Left renal cortex interstitium (tissue), 4 donors: ENCODE measurements at regions not wholly inside any gene's neighbourhood (a gene's known extent, or its start where the extent isn't known, plus 50 kb on each side); places are given as distances from the start of the nearest gene placed in this dataset.
"Not testable (repeated sequence)": the region's sequence is repeated elsewhere in the genome, so short reads cannot be mapped to it uniquely, and the experiment has no call there.

ENCODE experiments used
- DNase-seq, 4 donors: peaks; one replicate each; pipeline ENCODE4 v3.0.0-alpha.2; 2013; ENCODE audit warnings: low read depth in 4 of 4, low spot score in 2 of 4, missing footprints in 1 of 4

DNA sequence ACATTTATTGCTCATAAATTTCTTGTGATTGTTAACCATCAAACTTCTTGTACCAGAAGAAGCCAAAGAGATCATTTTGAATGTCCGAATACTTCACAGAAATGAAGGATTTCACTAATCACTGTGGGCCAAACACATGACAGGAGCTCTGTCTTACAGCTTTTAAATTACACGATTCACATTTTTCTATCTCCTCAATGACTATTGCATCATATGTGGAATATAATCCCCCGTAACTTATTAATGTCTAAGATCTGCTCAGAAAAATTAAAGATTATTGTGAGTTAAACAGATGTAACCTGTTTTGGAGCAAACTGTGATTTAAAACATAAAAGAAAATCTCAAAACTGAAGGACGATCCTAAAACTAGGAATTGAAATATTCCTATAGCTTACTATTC lies 645.2 kb upstream of the COX7C start:
- no peak for DNase-seq

DNA sequence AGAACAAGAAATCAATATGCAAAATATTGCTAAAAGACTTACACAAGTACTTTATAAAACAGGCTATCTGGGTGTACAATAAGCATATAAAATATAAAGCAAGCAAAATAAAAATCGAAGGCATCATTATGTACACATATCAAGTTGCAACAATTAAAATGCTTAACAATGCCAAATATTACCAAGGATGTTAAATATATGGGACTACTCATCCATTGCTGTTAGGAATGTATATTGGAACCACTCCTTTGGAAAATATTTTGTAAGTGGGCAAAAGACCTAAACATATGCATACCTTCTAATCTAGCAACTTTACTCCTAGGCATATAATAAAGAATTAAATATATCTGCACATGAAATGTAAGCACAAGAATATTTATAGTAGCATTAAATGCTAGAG lies 632.6 kb upstream of the COX7C start:
- no peak for DNase-seq

DNA sequence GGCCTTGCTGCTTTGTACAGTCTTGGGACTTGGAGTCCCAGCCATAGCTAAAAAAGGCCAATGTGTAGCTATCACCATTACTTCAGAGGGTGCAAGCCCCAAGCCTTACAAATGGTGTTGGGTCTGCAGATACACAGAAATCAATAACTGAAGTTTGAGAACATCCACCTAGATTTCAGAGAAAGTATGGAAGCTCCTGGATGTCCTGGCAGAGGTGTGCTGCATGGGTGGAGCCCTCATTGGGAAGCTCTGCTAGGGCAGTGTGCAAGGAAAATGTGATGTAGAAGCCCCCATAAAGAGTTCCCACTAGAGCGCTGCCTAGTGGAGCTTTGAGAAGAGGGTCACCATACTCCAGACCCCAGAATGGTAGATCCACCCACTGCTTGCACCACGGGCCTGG lies 626.7 kb upstream of the COX7C start:
- DNase-seq: no peak

DNA sequence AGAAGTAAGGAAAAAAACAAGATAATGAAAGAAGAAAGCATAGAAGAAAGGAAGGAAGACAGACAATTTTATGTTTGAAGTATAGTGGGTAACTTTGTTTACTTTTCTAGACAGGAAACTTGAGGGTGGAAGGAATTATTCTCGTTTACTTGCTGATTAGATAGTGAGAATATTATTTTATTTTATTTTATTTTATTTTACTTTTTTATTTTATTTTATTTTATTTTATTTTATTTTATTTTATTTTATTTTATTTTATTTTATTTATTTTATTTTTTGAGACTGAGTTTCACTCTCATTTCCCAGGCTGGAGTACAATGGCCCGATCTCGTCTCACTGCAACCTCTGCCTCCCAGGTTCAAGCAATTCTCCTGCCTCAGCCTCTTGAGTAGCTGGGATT lies 623.1 kb upstream of the COX7C start:
- not testable (repeated sequence) for DNase-seq

DNA sequence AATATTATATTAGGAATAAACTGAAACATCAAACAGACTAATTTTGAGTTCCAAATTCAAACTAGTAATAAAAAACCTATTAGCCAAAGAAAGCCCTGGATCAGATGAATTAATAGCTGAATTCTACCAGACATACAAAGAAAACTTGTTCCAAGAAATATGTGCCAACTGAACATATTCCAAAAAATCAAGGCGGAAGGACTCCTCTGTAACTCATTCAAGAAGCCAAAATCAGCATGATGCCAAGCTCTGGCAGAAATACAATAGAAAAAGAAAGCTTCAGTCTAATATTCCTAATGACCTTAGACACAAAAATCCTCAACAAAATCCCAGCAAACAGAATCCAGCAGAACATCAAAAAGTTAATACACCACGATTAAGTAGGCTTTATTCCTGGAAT lies 619.1 kb upstream of the COX7C start:
- DNase-seq: no peak

DNA sequence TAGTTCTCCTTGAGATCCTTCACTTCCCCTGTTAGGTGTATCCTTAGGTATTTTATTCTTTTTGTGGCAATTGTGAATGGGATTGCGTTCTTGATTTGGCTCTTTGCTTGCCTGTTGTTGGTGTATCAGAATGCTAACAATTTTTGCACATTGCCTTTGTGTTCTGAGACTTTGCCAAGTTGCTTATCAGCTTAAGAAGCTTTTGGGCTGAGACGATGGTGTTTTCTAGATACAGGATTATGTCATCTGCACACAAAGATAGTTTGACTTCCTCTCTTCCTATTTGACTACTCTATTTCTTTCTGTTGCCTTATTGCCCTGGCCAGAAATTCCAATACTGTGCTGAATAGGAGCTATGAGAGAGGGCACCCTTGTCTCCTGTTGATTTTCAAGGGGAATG lies 609.4 kb upstream of the COX7C start:
- DNase-seq: no peak

DNA sequence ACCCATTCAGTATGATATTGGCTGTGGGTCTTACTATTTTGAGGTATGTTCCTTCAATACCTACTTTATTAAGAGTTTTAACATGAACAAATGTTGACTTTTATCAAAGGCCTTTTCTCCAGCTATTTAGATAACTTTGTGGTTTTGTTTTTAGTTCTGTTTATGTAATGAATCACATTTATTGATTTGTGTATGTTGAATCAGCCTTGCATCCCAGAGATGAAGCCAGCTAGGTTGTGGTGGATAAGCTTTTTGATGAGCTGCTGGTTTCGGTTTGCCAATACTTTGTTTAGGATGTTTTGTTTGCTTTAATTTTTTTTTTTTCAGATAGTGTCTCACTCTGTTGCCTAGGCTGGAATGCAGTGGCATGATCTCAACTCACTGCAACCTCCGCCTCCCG lies 609.0 kb upstream of the COX7C start:
- no peak for DNase-seq

DNA sequence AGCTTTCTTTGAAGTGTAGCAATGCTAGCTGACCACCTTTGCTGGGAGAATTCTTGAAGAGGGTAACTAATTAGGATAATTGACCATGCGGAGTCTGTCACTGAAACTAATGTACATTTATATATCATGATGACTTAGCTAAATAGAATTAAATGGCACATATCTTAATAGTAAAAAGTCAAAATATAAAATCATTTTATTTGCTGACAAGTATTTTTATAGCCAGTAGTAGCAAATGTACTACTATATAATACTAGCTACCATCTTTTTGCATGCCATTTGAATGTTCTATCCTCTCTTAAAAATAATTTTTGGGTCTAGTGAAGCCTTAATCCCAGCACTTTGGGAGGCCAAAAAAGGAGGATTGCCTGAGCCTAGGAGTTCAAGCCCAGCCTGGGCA lies 605.8 kb upstream of the COX7C start:
- no peak for DNase-seq

DNA sequence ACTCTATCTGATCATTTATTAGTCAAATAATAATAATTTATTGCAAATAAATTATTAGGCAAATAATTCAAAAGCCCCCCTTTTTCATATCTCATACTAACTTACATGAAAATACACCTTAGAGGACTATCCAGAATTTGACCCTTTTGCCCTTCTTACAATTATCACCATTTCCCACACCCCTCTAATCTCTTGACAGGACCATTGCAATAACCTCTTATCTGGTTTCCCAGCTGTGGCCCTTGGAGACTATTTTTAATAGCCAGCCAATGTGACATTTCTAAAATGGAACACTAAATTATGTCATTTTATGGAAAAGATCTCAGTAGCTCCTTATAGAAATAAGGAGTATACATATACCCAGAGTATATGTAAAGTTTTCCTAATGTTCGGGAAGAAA lies 588.4 kb upstream of the COX7C start:
- DNase-seq: no peak

DNA sequence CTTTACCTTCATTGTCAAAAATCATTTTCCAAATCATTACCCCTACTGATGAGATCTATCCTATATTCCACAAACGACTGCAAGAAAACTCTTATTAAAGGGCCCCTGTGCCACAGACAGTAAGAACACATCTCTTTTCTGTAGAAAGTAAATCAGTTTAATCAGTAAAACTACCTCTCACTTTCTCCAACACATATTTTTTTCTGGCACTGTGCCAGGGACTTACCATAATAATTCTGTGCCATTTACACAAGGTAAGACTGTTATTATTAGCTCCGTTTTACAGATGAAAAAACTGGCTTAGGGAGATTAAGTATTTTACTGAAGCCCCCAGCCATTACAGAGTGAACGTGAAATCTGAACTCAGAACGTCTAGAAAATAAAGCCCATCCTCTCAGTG lies 587.0 kb upstream of the COX7C start:
- DNase-seq: no peak

DNA sequence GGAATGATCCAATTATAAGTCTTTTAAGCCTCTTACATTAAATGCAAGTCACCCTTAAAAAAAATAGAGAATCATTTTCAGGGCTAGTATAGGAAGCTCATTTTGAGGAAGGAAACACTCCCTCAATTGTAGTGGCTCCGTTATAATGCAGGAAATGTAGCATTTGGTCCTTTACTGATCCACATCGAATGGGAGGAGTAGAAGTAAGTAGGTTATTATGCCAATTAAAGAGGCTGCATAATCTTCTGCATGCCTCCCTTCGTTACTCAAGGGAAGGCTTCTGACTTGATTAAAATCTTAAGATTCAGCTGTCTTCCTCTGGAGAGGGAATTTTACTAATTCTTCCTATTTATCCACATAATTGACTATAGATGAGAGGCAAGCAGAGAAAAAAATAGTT lies 579.2 kb upstream of the COX7C start:
- no peak for DNase-seq

DNA sequence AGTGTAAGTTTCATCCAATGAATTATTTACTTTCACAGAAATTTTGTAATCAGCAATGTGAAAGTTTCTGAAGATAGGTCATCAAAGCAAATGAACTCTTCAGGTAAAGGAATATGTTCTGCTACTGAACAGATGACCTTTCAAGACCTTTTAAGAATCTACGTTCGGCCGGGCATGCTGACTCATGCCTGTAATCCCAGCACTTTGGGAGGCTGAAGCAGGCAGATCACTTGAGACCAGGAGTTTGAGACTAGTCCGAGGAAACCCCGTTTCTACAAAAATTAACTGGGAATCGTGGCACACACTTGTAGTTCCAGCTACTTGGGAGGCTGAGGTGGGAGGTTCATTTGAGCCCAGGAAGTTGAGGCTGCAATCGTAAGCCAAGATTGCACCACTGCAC lies 578.4 kb upstream of the COX7C start:
- DNase-seq: no peak

DNA sequence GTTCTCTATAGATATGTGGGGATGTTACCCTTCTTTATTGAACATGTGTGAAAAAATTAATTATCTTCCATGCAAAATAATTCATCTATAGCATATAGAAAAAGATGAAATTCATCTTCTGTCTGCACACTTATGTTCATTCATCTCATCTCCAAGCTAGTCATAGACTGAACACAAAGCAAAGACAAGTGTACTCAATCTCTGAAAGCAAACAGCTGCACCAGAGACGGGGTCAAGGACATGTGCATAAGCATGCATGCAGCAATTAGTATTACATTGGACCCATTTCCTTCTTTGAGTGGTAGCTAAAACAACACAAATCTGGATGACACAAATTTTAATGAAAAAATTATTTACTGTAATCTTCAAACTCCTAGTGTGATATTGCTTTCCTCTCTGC lies 547.0 kb upstream of the COX7C start:
- DNase-seq: no peak

DNA sequence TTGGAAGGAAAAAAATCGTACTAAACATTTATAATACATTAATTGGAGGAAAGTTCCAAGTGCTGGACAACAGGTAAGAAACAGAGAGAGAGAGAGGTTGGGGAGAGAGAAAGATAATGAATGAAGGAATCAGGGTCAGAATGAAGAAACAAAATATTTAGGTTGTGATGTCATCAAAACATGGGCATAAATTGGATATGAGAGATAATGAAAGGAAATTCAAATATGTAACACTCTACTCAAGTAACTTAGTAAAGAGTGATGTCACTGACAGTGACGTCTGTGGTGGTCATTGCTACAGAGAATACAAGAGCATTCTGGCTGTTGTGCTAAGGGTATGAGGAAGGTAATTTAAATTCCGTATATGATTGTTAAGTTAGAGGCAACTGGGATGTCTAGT lies 543.4 kb upstream of the COX7C start:
- DNase-seq: no peak

DNA sequence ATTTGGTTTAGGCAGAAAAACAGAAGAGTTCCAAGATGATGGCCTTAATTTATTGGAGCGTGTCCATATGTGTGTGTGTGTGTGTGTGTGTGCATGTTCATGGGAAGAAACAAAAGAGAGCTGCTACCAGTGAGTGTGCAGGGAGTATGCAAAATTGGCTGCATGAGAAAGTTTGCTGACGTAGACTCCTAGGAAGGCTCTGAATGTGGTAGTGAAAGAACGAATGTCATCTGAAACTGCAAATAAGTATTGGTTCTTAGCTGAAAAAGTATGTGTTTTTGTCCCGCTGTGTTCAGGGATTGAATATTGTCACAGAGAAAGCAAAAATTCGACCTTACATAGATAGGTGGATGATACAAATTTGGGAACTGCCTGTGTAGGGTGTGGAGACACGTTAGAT lies 542.6 kb upstream of the COX7C start:
- no peak for DNase-seq

DNA sequence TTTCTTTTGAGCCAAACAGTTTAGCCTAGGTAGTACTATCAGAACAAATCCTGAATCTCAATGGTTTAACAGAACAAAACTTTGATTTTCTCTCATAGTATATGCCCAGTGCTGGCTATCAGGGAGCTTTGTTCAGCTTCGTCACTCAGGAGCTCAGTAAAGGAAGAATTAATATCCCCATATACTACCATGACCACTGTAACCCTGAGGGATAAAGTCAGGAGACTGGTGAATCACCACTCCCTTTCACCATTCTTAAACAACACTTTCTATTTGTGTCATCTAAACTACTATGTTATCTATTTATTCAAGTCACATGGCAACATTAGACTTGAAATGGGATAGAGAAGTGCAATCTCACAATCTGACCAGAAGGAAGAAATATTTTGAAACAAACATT lies 522.6 kb upstream of the COX7C start:
- no peak for DNase-seq

DNA sequence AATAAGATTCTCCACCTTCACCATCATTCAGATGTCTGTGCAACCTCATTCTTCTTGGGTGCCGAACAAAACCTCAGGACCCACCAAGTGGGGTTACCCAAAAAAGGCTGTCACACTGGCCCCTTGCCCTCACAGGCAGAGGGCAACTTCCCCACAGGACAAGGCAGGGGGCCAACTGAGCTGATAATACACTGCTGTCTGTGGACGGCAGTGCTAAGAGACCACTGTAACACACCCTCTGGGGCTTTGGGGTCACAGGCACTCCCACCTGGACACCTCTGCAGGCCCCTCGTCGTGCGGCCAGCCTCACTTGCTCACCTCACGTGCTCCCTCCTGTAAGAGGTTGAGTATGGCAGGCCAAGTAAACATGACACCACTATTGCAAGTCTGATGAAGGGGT lies 515.8 kb upstream of the COX7C start:
- DNase-seq: no peak

DNA sequence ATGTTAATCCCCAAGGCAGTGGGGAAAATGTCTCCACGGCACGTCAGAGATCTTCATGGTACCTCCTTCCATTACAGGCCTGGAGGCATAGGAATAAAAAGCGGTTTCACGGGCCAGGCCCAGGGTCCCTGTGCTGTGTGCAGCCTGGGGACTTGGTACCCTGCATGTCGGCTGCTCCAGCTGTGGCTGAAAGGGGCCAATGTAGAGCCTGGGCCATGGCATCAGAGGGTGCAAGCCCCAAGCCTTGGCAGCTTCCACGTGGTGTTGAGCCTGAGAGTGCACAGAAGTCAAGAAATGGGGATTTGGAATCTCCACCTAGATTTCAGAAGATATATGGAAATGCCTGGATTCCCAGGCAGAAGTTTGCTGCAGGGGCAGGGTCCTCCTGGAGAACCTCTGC lies 508.9 kb upstream of the COX7C start:
- no peak for DNase-seq

DNA sequence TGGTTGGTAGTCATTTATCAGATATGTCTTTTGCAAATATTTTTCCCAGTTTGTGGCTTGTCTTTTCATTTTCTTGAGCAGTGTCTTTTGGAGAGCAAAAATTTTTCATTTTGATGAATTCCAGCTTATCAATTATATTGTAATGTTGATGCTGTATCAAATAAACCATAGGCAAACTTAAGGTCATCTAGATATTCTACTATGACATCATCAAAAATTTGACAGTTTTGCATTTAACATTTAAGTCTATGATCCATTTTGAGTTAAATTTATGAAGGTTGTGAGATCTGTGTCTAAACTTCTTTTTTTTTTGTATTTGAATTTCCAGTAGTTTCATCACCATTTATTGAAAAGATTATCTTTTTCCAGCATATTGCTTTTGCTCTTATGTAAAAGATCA lies 505.5 kb upstream of the COX7C start:
- DNase-seq: no peak

DNA sequence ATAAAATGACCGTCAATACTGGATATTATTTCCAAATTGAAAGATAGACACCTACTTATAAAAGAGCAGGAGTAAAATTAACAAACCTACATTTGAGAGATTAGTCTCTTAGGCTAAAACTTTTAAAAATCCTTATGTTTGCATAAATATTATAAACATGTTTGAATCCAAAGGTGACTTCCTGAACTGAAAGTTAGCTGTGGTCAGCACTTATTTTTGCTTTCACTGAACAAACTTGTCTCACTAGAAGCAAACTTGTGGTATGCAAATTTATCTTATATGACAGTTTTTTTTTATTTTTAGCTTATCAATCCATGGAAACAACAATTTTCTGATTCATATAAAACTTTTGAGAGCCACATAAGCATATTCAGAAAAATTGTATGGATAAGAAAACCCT lies 502.6 kb upstream of the COX7C start:
- no peak for DNase-seq

DNA sequence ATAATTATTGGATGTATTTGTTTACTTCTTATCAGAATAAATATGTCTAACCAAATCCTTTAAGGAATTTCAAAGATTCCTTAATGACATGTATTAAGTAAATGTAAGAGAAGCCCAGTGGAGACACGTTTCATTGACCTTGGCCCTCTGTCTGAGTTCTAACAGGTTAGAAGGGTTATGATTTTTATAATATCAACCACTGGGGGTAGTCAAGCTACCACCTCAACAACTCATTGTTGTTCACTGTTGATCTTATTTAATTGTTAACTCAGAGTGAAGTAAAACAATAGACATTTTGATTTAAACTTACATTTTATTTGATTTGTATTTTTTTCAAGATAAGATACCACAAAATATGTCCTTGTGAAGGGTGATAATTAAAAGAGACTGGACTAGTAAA lies 499.2 kb upstream of the COX7C start:
- DNase-seq: no peak

DNA sequence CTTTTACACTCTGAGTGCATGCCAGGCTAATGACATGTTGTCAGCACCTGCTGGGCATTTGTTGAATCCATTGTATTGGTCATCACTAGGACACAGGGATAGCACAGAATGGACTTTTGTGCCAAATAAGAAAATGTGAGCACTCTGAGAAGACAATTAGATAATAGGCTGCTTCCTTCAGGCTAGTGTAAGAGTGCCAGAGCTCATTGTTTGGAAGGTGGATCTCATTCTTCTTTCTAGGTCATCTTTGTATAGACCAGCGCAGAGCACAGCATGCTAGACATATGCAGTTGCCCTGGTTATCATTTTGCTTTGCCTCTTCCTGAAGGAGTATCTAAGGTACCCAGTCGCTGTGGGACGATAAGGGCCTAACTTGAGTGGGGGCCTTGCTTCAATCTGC lies 493.4 kb upstream of the COX7C start:
- DNase-seq: no peak

DNA sequence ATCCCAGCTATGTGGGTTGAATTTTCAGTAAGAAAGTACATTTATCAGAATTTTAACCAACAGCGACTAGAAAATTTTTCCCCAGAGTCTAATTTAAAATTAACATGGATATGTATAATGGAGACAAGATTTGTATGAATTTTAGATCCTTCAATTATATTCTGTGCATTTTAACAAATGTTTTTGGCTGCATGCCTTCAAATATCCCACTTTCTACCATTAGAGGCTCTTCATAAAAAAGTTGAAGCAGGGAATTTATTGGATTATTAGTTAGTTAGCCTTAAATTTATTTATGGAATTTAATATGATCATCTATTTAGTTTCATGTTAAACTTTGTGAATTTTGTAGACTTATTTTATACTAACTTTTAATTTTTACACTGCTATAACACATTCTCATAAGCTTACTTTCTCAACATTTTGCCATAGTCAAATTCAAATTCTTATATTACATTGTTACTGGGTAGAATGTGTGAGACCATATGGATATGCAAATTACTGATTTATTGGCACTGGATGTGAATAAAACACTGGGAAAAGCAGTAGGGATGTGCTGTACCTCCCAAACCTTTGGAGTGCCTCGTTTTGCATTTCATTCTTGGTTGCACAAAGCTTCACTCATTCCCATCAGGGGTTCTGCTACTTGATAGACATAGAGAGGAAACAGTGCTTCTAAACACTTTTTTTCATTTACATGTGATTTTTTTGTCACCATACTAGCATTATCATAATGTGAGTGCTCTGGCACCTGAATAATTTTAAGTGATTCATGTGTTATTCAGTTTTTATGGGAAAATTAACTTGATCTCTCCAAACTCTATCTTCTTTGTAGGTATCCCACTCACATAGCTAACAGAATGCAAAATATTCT lies 491.8 kb upstream of the COX7C start:
- no peak for DNase-seq
